ENCODE measurements at regions not wholly inside any gene's neighbourhood (a gene's known extent, or its start where the extent isn't known, plus 50 kb on each side); places are given as distances from the start of the nearest gene placed in this dataset.

DNA sequence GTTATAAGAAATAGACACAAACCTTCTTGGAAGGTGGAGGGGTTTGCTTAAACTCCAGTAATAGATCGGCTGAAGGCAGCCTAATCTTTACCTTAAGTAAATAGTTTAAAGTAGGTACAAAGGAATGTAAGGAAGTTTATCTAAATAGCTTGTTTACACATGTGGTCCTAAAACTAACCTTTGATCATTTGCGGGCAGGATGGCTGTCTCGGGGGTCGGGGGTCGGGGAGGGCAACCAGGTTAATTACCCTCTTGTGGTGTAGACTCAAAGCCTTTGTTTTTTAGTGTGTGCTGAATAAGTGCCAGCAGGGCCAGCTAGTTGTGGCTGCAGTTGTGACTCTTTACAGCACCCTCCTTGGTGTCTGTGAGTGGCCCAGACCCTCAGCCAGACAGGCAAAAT lies 256.9 kb upstream of the SESN3 start:
- Histone ChIP-seq H2AFZ (ENCODE audit: low read depth) (no peak overlapping the region), H3K4me2 (no peak overlapping the region), H3K4me1 (ENCODE audit: low read depth, poor library complexity, severe bottlenecking) (no peaks in the 10 kb centered on the region), H3K4me3 (IDR thresholded peaks at IDR 0.05; ENCODE audit: insufficient read depth, low read depth, low read length) (no peak overlapping the region), H3K79me2 (ENCODE audit: insufficient read depth, low read depth) (no peaks in the 10 kb centered on the region), H3K36me3 (ENCODE audit: insufficient read depth) (no peaks in the 10 kb centered on the region), H4K20me1 (ENCODE audit: insufficient read depth) (no peaks in the 10 kb centered on the region), H3K27ac (no peak overlapping the region), H3K9ac (no peak overlapping the region), H3K27me3 (ENCODE audit: insufficient read depth, low read depth) (no peaks in the 10 kb centered on the region)
- TF ChIP-seq, protein P1, sequence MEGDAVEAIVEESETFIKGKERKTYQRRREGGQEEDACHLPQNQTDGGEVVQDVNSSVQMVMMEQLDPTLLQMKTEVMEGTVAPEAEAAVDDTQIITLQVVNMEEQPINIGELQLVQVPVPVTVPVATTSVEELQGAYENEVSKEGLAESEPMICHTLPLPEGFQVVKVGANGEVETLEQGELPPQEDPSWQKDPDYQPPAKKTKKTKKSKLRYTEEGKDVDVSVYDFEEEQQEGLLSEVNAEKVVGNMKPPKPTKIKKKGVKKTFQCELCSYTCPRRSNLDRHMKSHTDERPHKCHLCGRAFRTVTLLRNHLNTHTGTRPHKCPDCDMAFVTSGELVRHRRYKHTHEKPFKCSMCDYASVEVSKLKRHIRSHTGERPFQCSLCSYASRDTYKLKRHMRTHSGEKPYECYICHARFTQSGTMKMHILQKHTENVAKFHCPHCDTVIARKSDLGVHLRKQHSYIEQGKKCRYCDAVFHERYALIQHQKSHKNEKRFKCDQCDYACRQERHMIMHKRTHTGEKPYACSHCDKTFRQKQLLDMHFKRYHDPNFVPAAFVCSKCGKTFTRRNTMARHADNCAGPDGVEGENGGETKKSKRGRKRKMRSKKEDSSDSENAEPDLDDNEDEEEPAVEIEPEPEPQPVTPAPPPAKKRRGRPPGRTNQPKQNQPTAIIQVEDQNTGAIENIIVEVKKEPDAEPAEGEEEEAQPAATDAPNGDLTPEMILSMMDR (conservative IDR thresholded peaks at IDR 0.05; ENCODE audit: low read depth, low read length): no peak

DNA sequence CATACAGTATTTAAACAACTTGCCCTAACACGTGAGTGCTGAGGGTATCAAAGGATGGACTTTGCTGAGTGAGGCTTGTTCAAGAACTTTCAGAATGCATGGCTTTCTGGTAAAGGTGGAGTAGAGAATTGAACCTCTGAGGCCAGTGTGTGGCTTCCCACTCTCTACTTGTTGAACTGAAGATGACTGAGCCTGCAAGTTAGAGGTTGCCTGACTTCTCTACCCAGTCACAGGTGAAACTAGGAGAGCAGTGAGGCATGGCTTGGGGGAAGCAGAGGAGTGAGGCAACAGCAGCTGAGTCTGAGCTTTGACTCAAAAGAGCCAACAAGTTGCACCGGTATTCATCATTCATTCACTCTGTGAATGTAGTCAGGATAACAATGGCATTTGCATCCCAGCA lies 256.4 kb upstream of the SESN3 start:
- H2AFZ ChIP-seq (ENCODE audit: low read depth): no peak overlapping the region
- no peaks in the 10 kb centered on the region for H3K4me1 ChIP-seq (ENCODE audit: low read depth, poor library complexity, severe bottlenecking)
- no peaks in the 10 kb centered on the region for H3K36me3 ChIP-seq (ENCODE audit: insufficient read depth)
- no peaks in the 10 kb centered on the region for H3K79me2 ChIP-seq (ENCODE audit: insufficient read depth, low read depth)
- no peaks in the 10 kb centered on the region for H3K27me3 ChIP-seq (ENCODE audit: insufficient read depth, low read depth)
- TF ChIP-seq, protein P1 (conservative IDR thresholded peaks at IDR 0.05; ENCODE audit: low read depth, low read length): no peak
- no peak overlapping the region for H3K27ac ChIP-seq
- no peaks in the 10 kb centered on the region for H4K20me1 ChIP-seq (ENCODE audit: insufficient read depth)
- no peak overlapping the region for H3K4me3 ChIP-seq (IDR thresholded peaks at IDR 0.05; ENCODE audit: insufficient read depth, low read depth, low read length)
- no peak overlapping the region for H3K9ac ChIP-seq
- H3K4me2 ChIP-seq: no peak overlapping the region

DNA sequence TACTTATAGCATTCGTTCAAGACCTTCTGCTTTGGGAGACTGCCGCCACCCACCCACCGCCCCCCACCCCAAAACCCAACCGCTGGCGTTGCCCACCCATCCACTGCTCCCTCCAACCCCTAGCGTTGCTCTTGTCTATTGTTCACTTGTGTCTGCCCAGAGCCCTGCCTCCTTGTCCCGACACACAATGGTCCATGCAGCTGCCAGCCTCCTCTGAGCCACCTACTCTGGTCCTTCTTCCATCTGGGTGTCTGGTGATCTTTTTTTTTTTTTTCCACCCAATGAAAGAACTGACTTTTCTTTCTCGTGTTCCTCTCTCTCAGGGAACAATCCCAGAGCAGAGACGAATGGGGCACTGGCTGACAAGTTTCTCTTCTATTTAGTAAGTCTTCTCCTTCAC lies 256.0 kb upstream of the SESN3 start:
- Histone ChIP-seq H3K79me2 (ENCODE audit: insufficient read depth, low read depth) (no peaks in the 10 kb centered on the region), H2AFZ (ENCODE audit: low read depth) (no peak overlapping the region), H3K36me3 (ENCODE audit: insufficient read depth) (no peaks in the 10 kb centered on the region), H3K27ac (no peak overlapping the region), H3K9ac (no peak overlapping the region), H4K20me1 (ENCODE audit: insufficient read depth) (no peaks in the 10 kb centered on the region), H3K4me3 (IDR thresholded peaks at IDR 0.05; ENCODE audit: insufficient read depth, low read depth, low read length) (no peak overlapping the region), H3K4me1 (ENCODE audit: low read depth, poor library complexity, severe bottlenecking) (no peaks in the 10 kb centered on the region), H3K4me2 (no peak overlapping the region), H3K27me3 (ENCODE audit: insufficient read depth, low read depth) (no peaks in the 10 kb centered on the region)
- TF ChIP-seq, protein P1 (conservative IDR thresholded peaks at IDR 0.05; ENCODE audit: low read depth, low read length): no peak

DNA sequence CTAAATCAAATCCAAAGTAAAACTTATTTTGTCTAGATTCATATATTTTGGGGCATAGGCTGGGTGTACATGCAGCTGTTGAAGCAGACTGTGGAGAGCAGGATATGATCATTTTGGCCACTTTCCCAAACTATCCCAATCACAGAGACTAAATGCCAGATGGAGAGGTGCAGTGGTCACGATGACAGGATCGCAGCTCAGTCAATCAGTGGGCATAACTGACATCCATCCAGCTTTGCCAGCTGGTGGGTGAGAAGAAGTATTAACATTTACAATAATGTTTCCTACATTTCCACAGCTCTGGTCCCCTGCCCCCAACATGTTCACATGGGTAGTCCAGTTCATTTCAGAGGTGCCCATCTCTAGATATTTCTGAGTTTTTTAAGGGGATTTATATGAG lies 255.5 kb upstream of the SESN3 start:
- no peaks in the 10 kb centered on the region for H3K36me3 ChIP-seq (ENCODE audit: insufficient read depth)
- H3K9ac ChIP-seq: no peak overlapping the region
- no peak overlapping the region for H3K4me3 ChIP-seq (IDR thresholded peaks at IDR 0.05; ENCODE audit: insufficient read depth, low read depth, low read length)
- no peak overlapping the region for H3K27ac ChIP-seq
- no peak overlapping the region for H2AFZ ChIP-seq (ENCODE audit: low read depth)
- TF ChIP-seq, protein P1 (conservative IDR thresholded peaks at IDR 0.05; ENCODE audit: low read depth, low read length): no peak
- no peaks in the 10 kb centered on the region for H3K4me1 ChIP-seq (ENCODE audit: low read depth, poor library complexity, severe bottlenecking)
- H3K79me2 ChIP-seq (ENCODE audit: insufficient read depth, low read depth): no peaks in the 10 kb centered on the region
- H4K20me1 ChIP-seq (ENCODE audit: insufficient read depth): no peaks in the 10 kb centered on the region
- no peaks in the 10 kb centered on the region for H3K27me3 ChIP-seq (ENCODE audit: insufficient read depth, low read depth)
- H3K4me2 ChIP-seq: no peak overlapping the region
